Adrenal gland (tissue), 9 donors: ENCODE measurements at regions not wholly inside any gene's neighbourhood (a gene's known extent, or its start where the extent isn't known, plus 50 kb on each side); places are given as distances from the start of the nearest gene placed in this dataset.

Experiments
- DNase-seq, 7 donors: peaks; one replicate each; pipeline ENCODE4 v3.0.0-alpha.2; 2019 to 2020
- H3K27ac ChIP-seq, 5 donors: fragments of 200-600 bp; sonication (generic) in 4 of 5; 1 replicate in 3 of 5; 2 replicates in 2 of 5; pipeline versions ENCODE4 v1.5.1 to v1.8.0; 2016 to 2020; ENCODE audit warnings: mild to moderate bottlenecking in 1 of 5
- H3K27me3 ChIP-seq: fragments of 200-600 bp; 2 replicates; pipeline ENCODE4 v1.8.0; 2021
- H3K36me3 ChIP-seq, 2 donors: fragments of 200-600 bp; replicated peaks in 1 of 2; 1 replicate in 1 of 2; 2 replicates in 1 of 2; pipeline versions ENCODE4 v1.5.1 to v1.8.0; 2018 to 2022
- H3K4me1 ChIP-seq, 2 donors: fragments of 200-600 bp; replicated peaks in 1 of 2; 1 replicate in 1 of 2; 2 replicates in 1 of 2; pipeline versions ENCODE4 v1.5.1 to v1.8.0; 2018 to 2021
- H3K4me3 ChIP-seq, 4 donors: fragments of 200-600 bp; sonication (generic) in 3 of 4; one replicate each; pipeline ENCODE4 v1.5.1; 2016 to 2018
- H3K9me3 ChIP-seq, 3 donors: fragments of 200-600 bp; sonication (generic) in 1 of 3; replicated peaks in 1 of 3; 1 replicate in 2 of 3; 2 replicates in 1 of 3; pipeline versions ENCODE4 v1.5.1 to v1.8.0; 2016 to 2021
- POLR2A ChIP-seq, 2 donors: fragments of 450-650 bp; IDR thresholded peaks; one replicate each; pipeline ENCODE4 v1.6.1; 2017; ENCODE audit warnings: antibody characterized with exemption in 2 of 2, mild to moderate bottlenecking in 2 of 2, moderate library complexity in 1 of 2
- WGBS, 4 donors: extraction: QIAGEN DNeasy Blood & Tissue Kit in 2 of 4; methylation state at CpG; one replicate each; pipeline versions ENCODE4 v1.1.5 to v1.1.7; 2013 to 2017; 5-methylcytosine and 5-hydroxymethylcytosine counted together
- intact Hi-C, 2 donors: fragments of 100-400 bp; cut with DNase I; formaldehyde crosslinking; loops; one replicate each; pipeline versions ENCODE4 v1.14.1 to v1.15.0; 2022 to 2023
- TF ChIP-seq, protein P1 (sequence below), 6 experiments: fragments of 450-650 bp in 4 of 6; fragments of 200-600 bp in 2 of 6; sonication (generic) in 1 of 6; IDR thresholded peaks; 1 replicate in 5 of 6; 2 replicates in 1 of 6; pipeline versions ENCODE4 v1.5.1 to v1.8.0; 2016 to 2021; ENCODE audit warnings: antibody characterized with exemption in 6 of 6, mild to moderate bottlenecking in 2 of 6, moderate library complexity in 1 of 6
- donor health status: healthy with polysubstance abuse.
- donor health status: Bipolar disorder and iron deficiency.
- donor health status: DM: yes; HTN: yes; CAD: no.
- donor health status: DM: no; HTN: no; CAD: no.
- donor health status: DM: no; HTN: no; CAD: no.

- no peak for TF ChIP-seq POLR2A (IDR thresholded peaks at IDR 0.05)
- TF ChIP-seq, protein P1, sequence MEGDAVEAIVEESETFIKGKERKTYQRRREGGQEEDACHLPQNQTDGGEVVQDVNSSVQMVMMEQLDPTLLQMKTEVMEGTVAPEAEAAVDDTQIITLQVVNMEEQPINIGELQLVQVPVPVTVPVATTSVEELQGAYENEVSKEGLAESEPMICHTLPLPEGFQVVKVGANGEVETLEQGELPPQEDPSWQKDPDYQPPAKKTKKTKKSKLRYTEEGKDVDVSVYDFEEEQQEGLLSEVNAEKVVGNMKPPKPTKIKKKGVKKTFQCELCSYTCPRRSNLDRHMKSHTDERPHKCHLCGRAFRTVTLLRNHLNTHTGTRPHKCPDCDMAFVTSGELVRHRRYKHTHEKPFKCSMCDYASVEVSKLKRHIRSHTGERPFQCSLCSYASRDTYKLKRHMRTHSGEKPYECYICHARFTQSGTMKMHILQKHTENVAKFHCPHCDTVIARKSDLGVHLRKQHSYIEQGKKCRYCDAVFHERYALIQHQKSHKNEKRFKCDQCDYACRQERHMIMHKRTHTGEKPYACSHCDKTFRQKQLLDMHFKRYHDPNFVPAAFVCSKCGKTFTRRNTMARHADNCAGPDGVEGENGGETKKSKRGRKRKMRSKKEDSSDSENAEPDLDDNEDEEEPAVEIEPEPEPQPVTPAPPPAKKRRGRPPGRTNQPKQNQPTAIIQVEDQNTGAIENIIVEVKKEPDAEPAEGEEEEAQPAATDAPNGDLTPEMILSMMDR (IDR thresholded peaks at IDR 0.05): no peak
- no peaks in the 10 kb centered on the region for H3K36me3 ChIP-seq
- WGBS, 4 donors: 52 to 68% (median 61%) methylated on average over 3 of the region's 3 CpGs
- intact Hi-C loops: no loop called here
- DNase-seq: no peak
- H3K9me3 ChIP-seq: no peaks in the 10 kb centered on the region
- no peak overlapping the region for H3K4me3 ChIP-seq
- no peaks in the 10 kb centered on the region for H3K4me1 ChIP-seq
- no peak overlapping the region for H3K27ac ChIP-seq
- H3K27me3 ChIP-seq: no peaks in the 10 kb centered on the region
Measured at GRCh38 chr4:66804979-66805378, 740.3 kb downstream of the CENPC start.

DNA sequence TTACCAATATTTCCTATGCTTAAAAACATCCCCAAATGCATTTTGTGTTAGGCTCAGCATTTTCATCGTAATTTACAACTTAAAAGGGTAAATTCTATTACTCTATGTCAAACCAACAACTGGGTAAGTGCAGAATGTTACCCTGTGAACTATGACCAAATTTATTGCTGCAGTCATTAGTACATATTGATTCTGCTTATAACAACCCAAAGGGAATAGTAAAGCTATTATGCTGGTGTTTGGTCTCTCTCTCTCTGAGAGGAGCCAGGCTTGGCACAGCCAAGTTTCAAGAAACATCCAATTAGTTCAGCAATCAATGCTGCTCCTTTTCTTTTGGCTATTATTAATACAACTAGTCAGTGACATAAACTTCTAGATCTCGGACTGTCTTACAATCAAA, 747.7 kb downstream of the CENPC start:
- no peaks in the 10 kb centered on the region for H3K4me1 ChIP-seq
- TF ChIP-seq POLR2A (IDR thresholded peaks at IDR 0.05): no peak
- TF ChIP-seq, protein P1 (IDR thresholded peaks at IDR 0.05): no peak
- H3K4me3 ChIP-seq: no peak overlapping the region
- intact Hi-C loops: no loop called here
- H3K9me3 ChIP-seq: no peaks in the 10 kb centered on the region
- WGBS, 4 donors: 62 to 84% (median 78%) methylated on average over 2 of the region's 2 CpGs
- no peaks in the 10 kb centered on the region for H3K36me3 ChIP-seq
- DNase-seq: no peak
- H3K27me3 ChIP-seq: no peaks in the 10 kb centered on the region
- H3K27ac ChIP-seq: no peak overlapping the region

DNA sequence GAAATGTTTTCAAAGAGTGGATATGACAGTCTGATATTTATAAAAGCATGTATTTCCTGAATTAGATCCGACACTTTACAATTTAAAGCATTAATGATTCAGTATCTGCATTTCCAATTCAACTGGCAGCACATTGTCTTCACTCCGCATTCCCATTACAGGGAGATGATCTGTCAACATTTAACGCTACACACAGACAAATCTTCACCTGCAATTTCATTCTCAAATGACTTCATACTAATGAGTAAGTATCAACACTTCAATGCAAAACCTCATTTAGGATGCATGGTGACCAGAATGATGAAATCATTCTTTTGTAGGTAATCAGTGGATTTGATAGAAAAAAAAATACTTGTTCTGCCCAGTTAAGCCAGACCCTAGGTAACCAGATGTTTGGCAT, 749.6 kb downstream of the CENPC start:
- H3K9me3 ChIP-seq: no peaks in the 10 kb centered on the region
- TF ChIP-seq, protein P1 (IDR thresholded peaks at IDR 0.05): no peak
- TF ChIP-seq POLR2A (IDR thresholded peaks at IDR 0.05): no peak
- no peak for DNase-seq
- WGBS, 4 donors: 80 to 91% (median 86%) methylated on average over 3 of the region's 3 CpGs
- H3K4me1 ChIP-seq: no peaks in the 10 kb centered on the region
- H3K36me3 ChIP-seq: no peaks in the 10 kb centered on the region
- H3K27ac ChIP-seq: no peak overlapping the region
- intact Hi-C loops: no loop called here
- H3K27me3 ChIP-seq: no peaks in the 10 kb centered on the region
- no peak overlapping the region for H3K4me3 ChIP-seq

GRCh38 chr4:66794390-66795034, 750.8 kb downstream of the CENPC start:
- H3K36me3 ChIP-seq: no peaks in the 10 kb centered on the region
- DNase-seq: no peak
- H3K27ac ChIP-seq: no peak overlapping the region
- no peak overlapping the region for H3K4me3 ChIP-seq
- no peaks in the 10 kb centered on the region for H3K27me3 ChIP-seq
- no peaks in the 10 kb centered on the region for H3K9me3 ChIP-seq
- TF ChIP-seq, protein P1 (IDR thresholded peaks at IDR 0.05): no peak
- no peak for TF ChIP-seq POLR2A (IDR thresholded peaks at IDR 0.05)
- 47 to 59% (median 57%) methylated on average over 3 of the region's 3 CpGs for WGBS, 4 donors
- intact Hi-C loops: no loop called here
- H3K4me1 ChIP-seq: no peaks in the 10 kb centered on the region
